Heart left ventricle (tissue), 13 donors: ENCODE measurements at regions not wholly inside any gene's neighbourhood (a gene's known extent, or its start where the extent isn't known, plus 50 kb on each side); places are given as distances from the start of the nearest gene placed in this dataset.

ENCODE experiments used
- POLR2A ChIP-seq, 2 donors: fragments of 450-650 bp; IDR thresholded peaks; one replicate each; pipeline ENCODE4 v1.6.1; 2017; ENCODE audit warnings: antibody characterized with exemption in 2 of 2, mild to moderate bottlenecking in 2 of 2, moderate library complexity in 2 of 2
- TF ChIP-seq, protein P1 (sequence below), 12 donors: fragments of 200-600 bp; sonication (generic) in 4 of 12; IDR thresholded peaks; one replicate each; pipeline versions ENCODE4 v1.5.0 to v1.8.0; 2018 to 2022; ENCODE audit warnings: antibody characterized with exemption in 12 of 12, mild to moderate bottlenecking in 5 of 12
- donor health status: ischemic (EF 13 %, LVEDD 7.1; RV severe dilation, severe dysfunction).
- donor health status: DM: no; HTN: yes; CAD: no.
- donor health status: DM: no; HTN: no; CAD: no.
- donor health status: ischemic (EF 25% LVEDD 6.9; RV normal size, moderate dysfunction).
- donor health status: ischemic (EF 25% LVEDD 5.7; RV mildly dilated, moderate dysfunction).
- donor health status: ischemic (EF 35%, LVEDD 5.7; RV mildly dilated, moderate dysfunction).
- donor health status: nonischemic (EF 11% LVEDD 7.7; RV severe dilation, severe dysfunction).
- donor health status: DM: yes; HTN: yes; CAD: no.
- donor health status: PGD.
- donor health status: ischemic (EF 29% LVEDD 5.4; RV normal size, mild dysfunction).
- donor health status: nonischemic (EF 23%, LVEDD 6.1; RV moderate dilation, normal function).

GRCh38 chr2:106658616-106659015 lies 171.5 kb downstream of the CD8B2 start:
- TF ChIP-seq, protein P1, sequence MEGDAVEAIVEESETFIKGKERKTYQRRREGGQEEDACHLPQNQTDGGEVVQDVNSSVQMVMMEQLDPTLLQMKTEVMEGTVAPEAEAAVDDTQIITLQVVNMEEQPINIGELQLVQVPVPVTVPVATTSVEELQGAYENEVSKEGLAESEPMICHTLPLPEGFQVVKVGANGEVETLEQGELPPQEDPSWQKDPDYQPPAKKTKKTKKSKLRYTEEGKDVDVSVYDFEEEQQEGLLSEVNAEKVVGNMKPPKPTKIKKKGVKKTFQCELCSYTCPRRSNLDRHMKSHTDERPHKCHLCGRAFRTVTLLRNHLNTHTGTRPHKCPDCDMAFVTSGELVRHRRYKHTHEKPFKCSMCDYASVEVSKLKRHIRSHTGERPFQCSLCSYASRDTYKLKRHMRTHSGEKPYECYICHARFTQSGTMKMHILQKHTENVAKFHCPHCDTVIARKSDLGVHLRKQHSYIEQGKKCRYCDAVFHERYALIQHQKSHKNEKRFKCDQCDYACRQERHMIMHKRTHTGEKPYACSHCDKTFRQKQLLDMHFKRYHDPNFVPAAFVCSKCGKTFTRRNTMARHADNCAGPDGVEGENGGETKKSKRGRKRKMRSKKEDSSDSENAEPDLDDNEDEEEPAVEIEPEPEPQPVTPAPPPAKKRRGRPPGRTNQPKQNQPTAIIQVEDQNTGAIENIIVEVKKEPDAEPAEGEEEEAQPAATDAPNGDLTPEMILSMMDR (IDR thresholded peaks at IDR 0.05), result no peak
- no peak for TF ChIP-seq POLR2A (IDR thresholded peaks at IDR 0.05)
